ENCODE measurements at regions not wholly inside any gene's neighbourhood (a gene's known extent, or its start where the extent isn't known, plus 50 kb on each side); places are given as distances from the start of the nearest gene placed in this dataset.

DNA sequence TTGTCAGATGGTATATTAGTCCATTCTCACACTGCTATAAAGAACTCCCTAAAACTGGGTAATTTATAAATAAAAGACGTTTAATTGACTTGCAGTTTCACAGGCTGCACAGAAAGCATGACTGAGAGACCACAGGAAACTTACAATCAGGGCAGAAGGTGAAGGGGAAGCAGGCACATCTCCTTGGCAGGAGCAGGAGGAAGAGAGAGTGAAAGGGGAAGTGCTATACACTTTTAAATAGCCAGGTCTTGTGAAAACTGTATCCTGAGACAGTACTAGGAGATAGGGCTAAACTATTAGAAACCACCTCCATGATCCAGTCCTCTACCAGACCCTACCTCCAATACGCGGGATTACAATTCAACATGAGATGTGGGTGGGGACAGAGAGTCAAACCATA is 193.9 kb upstream of the KCNG1 start:
- DNase-seq: no peak

GRCh38 chr20:51212816-51213215 is 189.9 kb upstream of the KCNG1 start:
- DNase-seq: no peak

GRCh38 chr20:51211191-51211590 is 188.3 kb upstream of the KCNG1 start:
- DNase-seq: no peak

DNA sequence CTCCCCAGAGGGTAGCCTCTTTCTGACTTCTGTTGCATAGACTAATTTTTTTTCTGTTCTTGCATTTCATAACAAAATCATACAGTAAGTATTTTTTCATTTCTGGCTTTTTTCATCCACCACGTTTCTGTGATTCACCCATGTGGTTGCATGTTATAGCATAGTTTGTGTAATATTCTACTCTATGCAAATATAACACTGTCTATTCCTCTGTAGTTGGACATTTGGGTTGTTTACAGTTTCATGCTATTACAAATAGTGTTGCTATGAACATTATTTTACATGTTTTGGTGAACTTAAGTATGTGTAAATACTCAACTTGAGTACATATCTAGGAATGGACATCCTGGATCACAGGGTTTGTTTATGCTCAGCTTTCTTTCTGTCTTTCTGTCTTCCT is 187.2 kb upstream of the KCNG1 start:
- DNase-seq: no peak

GRCh38 chr20:51208162-51208561 is 185.3 kb upstream of the KCNG1 start:
- DNase-seq: no peak

GRCh38 chr20:51206032-51206662 is 183.2 kb upstream of the KCNG1 start:
- DNase-seq: no peak

GRCh38 chr20:51204794-51205193 is 181.9 kb upstream of the KCNG1 start:
- DNase-seq: no peak

GRCh38 chr20:51204051-51204715 is 181.3 kb upstream of the KCNG1 start:
- no peak for DNase-seq

- no peak for DNase-seq
These were observed 179.4 kb upstream of the KCNG1 start for GRCh38 chr20:51202304-51202703.

- no peak for DNase-seq
These were observed 177.0 kb upstream of the KCNG1 start for GRCh38 chr20:51199920-51200319.

DNA sequence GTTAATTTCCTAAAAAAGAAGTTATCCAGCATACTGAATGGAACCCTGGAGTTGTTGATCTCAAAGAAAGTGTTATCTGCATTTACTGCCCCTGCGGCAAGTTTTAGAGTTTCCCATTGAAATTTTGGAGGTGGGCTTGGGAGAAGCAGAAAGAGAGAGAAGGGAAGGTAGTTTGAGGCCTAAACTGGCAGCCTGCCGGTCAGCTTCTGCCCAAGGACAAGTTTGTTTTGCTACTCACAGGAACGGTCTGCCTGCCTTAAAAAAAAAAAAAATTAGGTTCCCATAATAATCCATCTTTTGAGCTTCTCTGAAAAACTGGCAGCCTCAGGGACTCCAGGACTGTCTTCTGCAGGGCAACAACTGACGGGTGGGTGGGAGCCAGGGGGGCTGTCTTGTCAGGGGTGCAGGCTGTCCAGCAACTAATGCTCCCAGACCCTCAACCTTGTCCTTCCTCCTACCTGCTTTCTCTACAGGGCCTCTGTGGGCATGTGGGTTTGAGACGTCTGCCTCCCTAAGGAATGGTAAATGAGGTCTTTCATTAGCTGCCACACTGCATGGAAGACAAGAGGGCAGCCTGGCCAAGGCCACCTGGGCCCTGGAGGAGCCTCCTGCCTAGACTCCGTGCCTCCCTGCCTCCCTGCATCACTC is 176.1 kb upstream of the KCNG1 start:
- DNase-seq: no peak

DNA sequence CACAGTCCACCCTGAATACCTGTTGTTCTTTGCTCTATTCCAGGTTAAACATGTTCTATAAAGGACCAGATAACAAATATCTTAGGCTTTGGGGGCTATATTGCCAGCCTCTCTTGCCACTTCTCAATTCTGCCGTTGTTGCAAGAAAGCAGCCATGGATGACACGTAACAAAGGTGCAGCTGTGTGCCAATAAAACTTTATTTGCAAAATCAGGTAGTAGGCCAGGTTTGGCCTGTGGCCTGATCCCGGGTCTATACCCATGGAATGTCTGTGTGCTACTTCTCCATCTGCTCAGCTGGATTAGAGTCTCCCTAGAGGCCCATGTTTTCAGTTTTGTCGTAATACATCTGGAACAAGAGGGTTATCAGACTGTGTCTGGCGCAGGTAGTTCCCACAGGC is 175.3 kb upstream of the KCNG1 start:
- no peak for DNase-seq

- no peak for DNase-seq
These were observed 174.2 kb upstream of the KCNG1 start for GRCh38 chr20:51196991-51197651.

DNA sequence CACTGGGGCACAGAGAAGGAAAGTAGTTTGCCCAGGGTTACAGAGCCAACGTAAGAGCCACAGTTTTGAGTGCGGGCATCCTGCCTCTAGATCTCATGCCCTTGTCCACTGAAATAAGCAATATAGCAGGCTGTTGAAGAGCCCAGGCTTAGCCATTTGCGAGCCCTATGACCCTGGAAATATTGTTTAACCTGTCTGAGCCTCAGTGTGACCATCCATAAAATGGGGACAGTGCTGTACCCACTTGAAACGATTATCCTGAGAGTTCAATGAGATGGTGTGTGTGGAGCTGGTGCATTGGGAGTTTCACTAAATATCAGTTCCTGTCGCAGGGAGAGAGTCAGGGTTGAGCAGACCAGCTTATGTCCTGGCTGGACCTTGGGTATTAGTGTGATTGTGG is 173.1 kb upstream of the KCNG1 start:
- no peak for DNase-seq

GRCh38 chr20:51195419-51195901 is 172.6 kb upstream of the KCNG1 start:
- DNase-seq: no peak

- no peak for DNase-seq
These were observed 170.3 kb upstream of the KCNG1 start for GRCh38 chr20:51193066-51193772.

- no peak for DNase-seq
These were observed 167.9 kb upstream of the KCNG1 start for GRCh38 chr20:51190783-51191180.

DNA sequence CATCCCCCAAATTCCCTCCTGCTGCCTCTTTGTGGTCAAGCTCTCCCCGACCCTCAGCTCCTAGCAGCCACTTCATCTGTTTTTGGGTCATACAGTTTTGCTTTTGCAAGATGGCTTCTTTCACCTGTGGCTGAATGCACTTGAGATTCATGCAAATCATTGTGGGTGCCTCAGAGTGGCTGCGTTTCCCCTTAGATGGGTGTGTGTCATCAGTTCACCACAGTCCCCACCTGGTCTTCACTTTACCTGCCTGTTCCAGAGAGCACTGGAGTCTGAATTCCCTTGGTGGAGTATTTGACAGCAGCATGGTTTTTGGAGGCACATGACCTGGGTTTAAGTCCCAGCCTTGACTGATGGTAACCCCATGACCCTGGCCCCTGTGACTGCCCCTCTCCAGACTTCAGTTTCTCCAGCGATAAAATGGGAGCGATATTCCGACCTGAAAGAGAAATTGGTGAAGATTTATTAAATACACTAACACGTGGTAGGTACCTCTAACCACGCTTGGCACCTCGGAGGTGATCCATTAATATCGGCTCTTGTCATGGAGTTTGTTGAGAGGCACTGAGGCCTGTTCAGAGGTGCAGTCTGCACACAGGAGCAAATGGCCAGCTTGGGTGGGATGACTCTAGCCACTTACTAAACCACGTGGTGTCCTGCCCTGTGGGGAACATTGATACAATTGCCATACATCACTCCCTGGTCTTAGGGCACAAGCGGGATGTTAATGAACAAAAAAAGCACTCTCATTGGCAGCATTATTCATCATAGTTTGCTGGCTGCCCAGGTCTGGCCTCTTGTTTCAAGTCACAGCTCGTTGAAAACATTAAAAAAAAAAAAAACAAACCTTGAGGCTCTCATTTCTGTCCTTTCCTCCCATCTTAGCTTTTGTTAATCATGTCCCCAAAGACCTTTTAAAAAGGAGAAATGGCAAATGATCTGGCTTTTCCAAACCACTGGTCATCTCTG is 167.2 kb upstream of the KCNG1 start:
- no peak for DNase-seq

DNA sequence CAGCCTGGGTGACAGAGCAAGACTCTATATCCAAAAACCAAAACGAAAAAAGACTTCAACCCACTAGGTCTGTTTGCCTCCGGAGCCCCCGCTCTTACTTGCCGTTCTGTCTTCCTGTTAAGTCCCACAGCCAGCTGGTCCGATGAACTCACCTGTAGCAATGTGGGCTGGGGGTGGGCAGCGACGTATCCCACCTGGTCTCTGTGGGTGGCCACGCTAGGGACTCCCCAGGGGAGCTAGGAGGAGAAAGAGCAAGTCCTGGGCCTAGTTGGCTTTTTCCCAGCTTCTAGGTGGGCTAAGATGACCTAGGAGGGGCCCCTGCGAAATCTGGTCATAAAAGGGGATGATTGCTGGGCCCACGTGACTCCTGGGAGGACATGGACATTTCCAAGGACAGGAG is 166.0 kb upstream of the KCNG1 start:
- no peak for DNase-seq

DNA sequence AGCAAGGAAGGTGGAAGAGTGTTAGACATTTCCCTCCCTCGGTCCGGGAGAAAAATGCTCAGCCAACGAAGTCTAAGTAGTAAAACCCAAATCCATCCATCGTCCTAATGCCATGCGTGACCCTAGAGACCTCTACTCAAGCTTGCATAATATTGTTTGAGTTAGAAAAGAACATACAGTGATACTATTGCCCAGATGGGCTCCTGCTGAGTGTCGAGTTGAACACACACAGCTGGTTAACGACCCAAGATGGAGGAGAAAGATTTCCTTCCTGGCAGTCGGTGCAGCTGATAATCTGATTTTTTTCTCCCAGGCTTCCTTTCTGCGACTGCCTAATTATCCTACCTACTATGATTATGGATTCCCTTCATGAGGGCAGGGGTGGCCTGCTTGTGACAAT is 164.4 kb upstream of the KCNG1 start:
- no peak for DNase-seq

- DNase-seq: no peak
These were observed 163.0 kb upstream of the KCNG1 start for GRCh38 chr20:51185861-51186260.

DNA sequence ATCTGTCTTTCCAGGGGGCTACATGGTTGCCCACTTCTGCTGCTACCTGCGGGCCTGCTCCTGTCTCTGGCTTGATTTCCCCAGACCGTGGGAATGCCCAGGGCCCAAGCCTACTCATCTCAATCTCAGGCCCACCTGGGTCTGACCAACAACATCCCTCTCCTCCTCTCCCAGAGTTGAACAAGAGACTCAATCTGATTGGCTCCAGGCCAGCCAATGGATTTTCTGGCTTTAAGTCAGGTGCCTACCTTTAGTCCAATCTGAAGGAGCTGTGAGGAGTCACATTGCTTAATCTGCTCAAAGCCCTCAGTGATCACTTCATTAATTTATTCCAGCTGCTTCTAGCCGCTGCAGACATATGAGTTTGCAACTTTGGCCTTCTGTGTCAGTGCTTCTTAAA is 162.4 kb upstream of the KCNG1 start:
- DNase-seq: no peak

Measured in stimulated activated CD4-positive, alpha-beta T cell treated with anti-CD3 and anti-CD28 coated beads, Interleukin-12 subunit alpha, Interleukin-12 subunit beta, amount 100 ng/mL, for 4 hours (primary cell).